Epithelial cell of esophagus (primary cell): ENCODE measurements at regions not wholly inside any gene's neighbourhood (a gene's known extent, or its start where the extent isn't known, plus 50 kb on each side); places are given as distances from the start of the nearest gene placed in this dataset.

Experiments
- DNase-seq: peaks from one replicate; pipeline ENCODE4 v3.0.0; 2010; ENCODE audit warnings: low read depth
- H3K4me3 ChIP-seq: 2 replicates; pipeline ENCODE4 v1.5.1; 2011; ENCODE audit warnings: mild to moderate bottlenecking, low read length, control low read depth
- TF ChIP-seq, protein P1 (sequence below): IDR thresholded peaks from 2 replicates; pipeline ENCODE4 v1.5.1; 2011; ENCODE audit warnings: low read depth, mild to moderate bottlenecking, low read length, control low read depth, inconsistent platforms; ENCODE audit not compliant: insufficient read depth; ENCODE audit errors: missing control alignments

DNA sequence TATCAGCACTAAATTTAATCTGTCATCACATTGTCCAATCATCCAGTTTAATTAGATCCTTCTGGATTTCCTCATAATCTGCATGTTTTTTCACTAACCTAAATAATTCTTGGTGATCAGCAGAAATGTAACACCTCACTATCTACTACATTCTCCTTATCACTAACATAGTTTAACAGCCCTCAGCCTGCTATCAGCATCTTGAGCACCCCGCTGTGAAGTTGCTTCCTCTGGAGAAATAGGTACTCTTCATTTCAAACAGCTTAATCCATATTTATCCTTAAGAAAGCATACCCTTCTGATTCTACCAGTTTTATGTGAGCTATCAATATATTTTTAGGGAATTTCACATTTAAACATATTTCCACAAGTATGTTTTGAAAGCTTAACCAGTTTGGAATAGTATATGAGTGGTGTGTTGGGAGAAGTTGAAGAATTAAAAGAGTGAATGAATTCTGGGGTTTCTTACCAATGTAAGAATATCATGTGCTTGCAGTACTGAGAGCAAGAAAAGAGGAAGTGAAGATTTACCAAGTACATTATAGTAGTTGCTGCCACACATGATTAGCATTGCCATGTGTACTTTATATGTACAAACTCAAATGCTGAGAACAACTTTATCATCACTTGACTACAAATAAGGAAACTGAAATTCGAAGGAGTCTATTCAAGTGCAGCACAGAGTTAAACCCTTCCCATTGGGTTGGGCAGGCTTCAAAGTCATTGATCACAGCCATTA lies 771.1 kb upstream of the ADGRL4 start:
- TF ChIP-seq, protein P1, sequence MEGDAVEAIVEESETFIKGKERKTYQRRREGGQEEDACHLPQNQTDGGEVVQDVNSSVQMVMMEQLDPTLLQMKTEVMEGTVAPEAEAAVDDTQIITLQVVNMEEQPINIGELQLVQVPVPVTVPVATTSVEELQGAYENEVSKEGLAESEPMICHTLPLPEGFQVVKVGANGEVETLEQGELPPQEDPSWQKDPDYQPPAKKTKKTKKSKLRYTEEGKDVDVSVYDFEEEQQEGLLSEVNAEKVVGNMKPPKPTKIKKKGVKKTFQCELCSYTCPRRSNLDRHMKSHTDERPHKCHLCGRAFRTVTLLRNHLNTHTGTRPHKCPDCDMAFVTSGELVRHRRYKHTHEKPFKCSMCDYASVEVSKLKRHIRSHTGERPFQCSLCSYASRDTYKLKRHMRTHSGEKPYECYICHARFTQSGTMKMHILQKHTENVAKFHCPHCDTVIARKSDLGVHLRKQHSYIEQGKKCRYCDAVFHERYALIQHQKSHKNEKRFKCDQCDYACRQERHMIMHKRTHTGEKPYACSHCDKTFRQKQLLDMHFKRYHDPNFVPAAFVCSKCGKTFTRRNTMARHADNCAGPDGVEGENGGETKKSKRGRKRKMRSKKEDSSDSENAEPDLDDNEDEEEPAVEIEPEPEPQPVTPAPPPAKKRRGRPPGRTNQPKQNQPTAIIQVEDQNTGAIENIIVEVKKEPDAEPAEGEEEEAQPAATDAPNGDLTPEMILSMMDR = no peak
- DNase-seq = no peak
- no peak overlapping the region for H3K4me3 ChIP-seq

DNA sequence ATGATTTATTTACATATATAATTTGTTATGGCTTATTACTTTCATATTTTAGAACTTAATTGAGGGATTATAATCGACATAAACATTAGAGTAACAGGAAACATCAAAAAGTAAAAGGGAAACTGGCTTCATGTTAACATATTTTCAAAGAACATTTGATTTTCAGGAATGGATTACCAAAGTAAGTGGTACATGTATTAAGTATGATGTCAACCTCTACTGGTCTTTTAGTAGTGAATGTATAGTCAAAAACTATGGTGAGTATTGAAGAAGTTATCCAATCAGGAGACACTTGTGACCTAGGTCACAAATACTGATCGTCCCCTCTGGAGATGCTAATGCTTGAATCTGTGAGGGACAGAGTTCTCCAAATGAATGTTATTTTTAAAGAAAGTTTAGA lies 768.9 kb upstream of the ADGRL4 start:
- H3K4me3 ChIP-seq = no peak overlapping the region
- TF ChIP-seq, protein P1 = no peak
- no peak for DNase-seq

DNA sequence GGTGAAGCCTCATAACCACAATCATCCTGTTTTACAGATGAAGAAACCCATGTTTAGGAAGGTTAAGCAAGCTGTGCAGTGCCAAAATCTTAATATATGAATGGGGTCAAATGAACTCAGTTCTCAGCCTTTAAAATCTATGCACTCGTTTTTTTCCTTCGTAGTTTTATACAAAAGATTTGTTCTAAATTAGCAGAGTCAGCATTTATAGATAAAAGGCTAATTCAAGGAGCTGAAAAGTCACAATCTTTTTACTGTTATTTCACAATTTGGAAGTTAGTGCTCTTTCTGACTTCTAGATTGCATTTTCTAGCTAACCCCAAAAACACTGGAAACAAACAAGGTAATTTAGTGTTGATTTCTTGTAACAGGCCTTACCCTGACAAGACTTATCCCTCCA lies 766.9 kb upstream of the ADGRL4 start:
- DNase-seq = no peak
- no peak overlapping the region for H3K4me3 ChIP-seq
- TF ChIP-seq, protein P1 = no peak

DNA sequence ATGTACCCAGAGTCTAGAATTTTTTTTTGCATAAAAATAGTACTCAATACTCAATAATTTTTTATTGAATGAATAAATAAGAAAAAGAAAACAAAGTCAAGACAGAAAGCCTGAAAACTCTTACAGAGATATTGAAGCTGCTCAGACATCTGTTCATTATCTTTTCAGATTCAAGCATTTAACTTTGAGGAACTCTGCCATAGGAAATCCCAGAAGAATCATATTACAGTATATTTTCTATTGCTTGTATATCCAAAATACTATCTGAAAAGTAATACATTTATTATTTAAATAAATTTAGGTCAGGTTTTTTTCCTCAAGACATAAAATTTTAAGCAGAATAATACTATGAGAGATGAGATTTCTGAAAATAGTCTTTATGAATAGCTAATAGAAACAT lies 755.9 kb upstream of the ADGRL4 start:
- TF ChIP-seq, protein P1 = no peak
- DNase-seq = no peak
- no peak overlapping the region for H3K4me3 ChIP-seq

DNA sequence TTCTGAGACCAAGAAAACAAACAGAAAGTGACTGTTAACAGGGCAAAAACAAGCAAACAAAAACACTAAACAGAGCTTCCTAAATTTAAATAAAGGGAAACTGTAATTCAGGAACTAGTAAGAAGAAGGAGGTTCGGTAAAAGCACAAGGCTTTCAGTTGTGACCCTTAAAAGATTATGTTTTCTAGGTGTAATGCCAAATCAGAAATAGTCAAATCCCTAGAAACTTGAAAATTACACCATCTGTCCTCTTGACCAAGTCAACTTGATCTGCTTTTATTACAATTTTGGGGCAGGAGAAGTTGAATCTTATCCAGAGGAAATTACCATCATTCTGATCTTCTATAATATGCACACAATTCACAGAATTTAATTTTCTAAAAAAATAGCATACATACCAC lies 754.0 kb upstream of the ADGRL4 start:
- H3K4me3 ChIP-seq = no peak overlapping the region
- no peak for DNase-seq
- TF ChIP-seq, protein P1 = no peak

DNA sequence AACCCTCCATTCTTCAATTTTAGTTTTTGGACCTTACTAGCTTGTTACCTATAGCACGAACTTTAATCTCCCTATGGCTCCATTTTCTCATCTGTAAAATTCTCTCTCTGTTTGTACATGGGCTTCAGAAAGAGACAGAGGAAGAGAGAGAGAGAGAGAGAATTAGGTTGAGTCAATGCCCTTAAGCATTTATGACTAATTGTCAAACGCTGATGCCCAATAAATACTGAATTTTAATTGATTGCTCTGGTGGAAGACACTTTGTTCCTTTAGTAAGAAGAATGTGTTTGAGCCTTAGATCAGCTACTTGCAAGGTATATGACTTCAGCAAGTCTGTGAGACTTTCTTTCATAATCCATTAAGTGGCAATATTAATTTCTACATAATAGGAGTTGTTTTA lies 743.1 kb upstream of the ADGRL4 start:
- DNase-seq = peak; percentile 61
- TF ChIP-seq, protein P1 = no peak
- H3K4me3 ChIP-seq = no peak overlapping the region

DNA sequence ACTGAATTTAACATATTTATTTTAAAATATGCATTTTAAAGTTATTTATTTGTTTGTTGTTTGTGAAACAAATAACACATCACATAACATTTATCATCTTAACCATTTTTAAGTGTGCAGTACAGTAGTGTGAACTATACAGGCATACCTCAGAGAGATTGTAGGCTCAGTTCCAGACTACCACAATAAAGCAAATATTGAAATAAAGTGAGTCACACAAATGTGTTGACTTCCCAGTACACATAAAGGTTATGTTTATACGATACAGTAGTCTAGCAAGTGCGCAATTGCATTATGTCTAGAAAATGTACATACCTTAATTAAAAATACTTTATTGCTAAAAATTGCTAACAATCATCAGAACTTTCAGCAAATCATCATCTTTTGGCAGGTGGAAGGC lies 739.4 kb upstream of the ADGRL4 start:
- peak; percentile 73 for DNase-seq
- TF ChIP-seq, protein P1 = no peak
- no peak overlapping the region for H3K4me3 ChIP-seq
